HG03097 (cell line): ENCODE measurements at regions not wholly inside any gene's neighbourhood (a gene's known extent, or its start where the extent isn't known, plus 50 kb on each side); places are given as distances from the start of the nearest gene placed in this dataset.

Experiments used
- ATAC-seq: cut with Tn5 transposase; IDR thresholded peaks from one replicate; pipeline ENCODE4 v1.9.1; 2021; ENCODE audit not compliant: unreplicated experiment, low FRiP score

DNA sequence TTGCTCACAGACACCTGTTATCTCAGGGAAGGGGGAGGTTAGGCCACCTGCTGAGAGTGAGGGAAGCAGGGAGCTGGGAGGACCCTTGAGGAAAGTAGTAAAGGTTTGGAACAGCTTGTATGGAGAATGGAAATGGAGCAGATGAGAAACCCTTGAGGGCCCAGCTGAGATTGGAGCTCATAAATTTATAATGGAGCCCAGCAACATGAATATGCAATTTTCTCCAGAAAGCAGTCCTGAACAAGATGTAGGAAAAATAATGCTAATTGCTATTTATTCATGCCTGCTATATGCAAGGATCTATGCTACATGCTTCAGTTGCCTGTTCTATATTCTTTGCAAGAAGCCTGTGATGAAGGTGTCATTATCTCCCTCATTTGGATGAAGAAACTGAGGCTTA is 67.5 kb upstream of the LEF1 start:
- no peak for ATAC-seq

DNA sequence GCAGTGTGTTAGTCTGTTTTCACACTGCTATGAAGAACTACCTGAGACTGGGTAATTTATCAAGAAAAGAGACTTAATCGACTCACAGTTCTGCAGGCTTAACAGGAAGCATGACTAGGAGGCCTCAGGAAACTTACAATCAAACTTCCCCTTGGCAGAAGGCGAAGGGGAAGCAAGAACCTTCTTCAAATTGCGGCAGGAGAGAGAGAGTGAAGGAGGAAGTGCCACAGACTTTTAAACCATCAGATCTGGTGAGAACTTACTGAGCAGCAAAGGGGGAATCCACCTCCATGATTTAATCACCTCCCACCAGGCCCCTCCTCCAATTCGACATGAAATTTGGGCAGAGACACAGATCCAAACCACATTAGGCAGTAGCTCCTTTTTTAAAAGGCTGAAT is 59.2 kb upstream of the LEF1 start:
- no peak for ATAC-seq

DNA sequence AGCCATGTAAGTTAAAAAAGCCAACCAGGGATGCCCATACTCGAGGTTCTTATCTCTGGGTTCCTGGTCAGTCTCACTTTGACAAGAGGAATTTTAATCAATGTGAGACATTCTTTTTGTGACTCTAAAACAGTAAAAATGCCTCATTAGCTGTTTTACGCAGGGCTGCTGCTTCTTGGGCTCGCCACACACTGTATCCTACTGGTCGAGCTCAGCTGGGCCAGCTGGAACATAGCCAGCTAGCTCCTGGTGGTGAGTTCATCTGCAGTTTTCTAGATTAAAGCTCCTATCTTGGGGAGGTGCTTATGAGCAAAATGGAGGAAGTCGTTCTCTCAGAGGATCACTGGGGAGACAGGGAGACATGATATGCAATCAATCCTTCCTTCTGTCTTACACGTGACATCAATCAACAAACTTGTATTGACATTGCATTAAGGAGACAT is 55.9 kb upstream of the LEF1 start:
- ATAC-seq: no peak

DNA sequence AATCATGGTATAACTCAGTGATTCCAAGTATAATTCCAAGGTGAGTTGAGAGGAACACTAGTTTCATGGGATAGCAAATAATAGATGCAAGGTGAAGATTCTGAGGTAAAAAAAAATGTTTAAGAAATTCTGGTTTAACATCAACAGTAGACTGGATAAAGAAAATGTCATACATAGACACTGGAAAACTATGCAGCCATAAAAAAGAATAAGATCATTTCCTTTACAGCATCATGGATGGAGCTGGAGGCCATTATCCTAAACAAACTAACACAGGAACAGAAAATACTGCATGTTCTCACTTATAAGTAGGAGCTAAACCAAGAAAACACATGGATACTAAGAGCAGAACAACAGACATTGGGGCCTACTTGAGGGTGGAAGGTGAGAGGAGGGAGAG is 54.6 kb upstream of the LEF1 start:
- no peak for ATAC-seq

DNA sequence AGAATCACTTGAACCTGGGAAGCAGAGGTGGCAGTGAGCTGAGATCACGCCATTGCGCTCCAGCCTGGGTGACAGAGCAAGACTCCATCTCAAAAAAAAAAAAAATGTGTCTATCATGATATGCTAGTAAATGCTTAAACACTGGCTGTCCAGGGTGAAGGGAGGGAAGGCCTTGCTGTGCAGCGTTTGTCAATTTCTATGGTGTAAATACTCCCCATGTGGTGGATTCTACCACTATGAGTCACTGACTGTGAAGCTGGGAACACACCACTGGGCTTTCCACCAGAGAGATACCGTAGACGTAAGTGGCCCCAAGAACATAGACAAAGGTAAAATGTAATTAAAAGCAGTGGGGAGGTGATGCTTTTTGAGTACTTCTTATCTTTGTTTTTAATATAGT is 51.3 kb upstream of the LEF1 start:
- ATAC-seq: no peak
